ENCODE measurements at regions not wholly inside any gene's neighbourhood (a gene's known extent, or its start where the extent isn't known, plus 50 kb on each side); places are given as distances from the start of the nearest gene placed in this dataset.

GRCh38 chr7:109635374-109635773 lies 1065.7 kb downstream of the DNAJB9 start:
- TF ChIP-seq, protein P1, sequence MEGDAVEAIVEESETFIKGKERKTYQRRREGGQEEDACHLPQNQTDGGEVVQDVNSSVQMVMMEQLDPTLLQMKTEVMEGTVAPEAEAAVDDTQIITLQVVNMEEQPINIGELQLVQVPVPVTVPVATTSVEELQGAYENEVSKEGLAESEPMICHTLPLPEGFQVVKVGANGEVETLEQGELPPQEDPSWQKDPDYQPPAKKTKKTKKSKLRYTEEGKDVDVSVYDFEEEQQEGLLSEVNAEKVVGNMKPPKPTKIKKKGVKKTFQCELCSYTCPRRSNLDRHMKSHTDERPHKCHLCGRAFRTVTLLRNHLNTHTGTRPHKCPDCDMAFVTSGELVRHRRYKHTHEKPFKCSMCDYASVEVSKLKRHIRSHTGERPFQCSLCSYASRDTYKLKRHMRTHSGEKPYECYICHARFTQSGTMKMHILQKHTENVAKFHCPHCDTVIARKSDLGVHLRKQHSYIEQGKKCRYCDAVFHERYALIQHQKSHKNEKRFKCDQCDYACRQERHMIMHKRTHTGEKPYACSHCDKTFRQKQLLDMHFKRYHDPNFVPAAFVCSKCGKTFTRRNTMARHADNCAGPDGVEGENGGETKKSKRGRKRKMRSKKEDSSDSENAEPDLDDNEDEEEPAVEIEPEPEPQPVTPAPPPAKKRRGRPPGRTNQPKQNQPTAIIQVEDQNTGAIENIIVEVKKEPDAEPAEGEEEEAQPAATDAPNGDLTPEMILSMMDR (IDR thresholded peaks at IDR 0.05), result no peak

DNA sequence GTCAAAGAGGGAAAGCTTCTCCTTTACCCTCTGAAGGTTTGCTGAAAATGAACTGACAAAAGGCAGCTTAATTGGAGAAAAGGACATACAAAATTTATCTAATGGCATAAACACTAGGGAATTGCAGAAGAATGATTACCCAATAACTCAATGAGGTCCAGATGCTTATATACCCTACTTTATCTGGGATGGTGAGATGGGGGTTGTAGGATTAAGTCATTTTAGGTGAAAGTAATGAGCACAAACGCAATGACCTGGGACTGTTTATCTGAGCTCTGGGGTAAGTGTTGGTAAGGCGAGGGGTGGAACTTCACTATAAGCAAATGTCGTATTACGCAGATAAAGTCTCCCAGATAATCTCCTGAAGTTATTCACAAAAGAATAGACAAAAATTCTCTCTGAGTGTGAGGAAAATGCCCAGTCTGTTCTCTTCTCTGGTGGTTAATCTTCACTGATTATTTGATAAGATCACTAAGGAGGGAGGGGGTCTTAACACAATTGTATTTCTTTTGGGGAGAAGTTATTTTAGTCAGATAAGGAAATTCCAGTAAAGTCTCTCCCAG lies 1067.8 kb downstream of the DNAJB9 start:
- TF ChIP-seq, protein P1 (IDR thresholded peaks at IDR 0.05), result no peak

GRCh38 chr7:109638321-109638720 lies 1068.6 kb downstream of the DNAJB9 start:
- TF ChIP-seq, protein P1 (IDR thresholded peaks at IDR 0.05), result no peak

DNA sequence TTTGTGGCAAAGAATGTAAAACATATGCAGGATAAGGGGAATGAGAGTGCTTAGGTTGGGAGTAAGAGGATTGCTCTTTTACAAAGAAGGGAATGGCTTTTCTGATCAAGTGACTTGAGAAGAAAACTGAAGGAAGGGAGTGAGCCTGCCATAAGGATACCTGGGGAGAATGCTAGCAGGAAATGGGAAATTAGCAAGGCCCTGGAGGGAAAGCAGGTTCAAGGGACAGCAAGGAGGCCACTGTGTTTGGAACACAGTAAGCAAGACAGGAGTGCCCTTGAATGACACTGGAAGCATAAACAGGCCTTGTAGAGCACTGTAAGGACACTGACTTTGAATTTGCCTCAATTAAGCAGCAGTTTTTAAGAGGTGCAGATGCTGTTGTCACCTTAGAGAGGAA lies 1069.9 kb downstream of the DNAJB9 start:
- TF ChIP-seq, protein P1 (IDR thresholded peaks at IDR 0.05), result no peak

DNA sequence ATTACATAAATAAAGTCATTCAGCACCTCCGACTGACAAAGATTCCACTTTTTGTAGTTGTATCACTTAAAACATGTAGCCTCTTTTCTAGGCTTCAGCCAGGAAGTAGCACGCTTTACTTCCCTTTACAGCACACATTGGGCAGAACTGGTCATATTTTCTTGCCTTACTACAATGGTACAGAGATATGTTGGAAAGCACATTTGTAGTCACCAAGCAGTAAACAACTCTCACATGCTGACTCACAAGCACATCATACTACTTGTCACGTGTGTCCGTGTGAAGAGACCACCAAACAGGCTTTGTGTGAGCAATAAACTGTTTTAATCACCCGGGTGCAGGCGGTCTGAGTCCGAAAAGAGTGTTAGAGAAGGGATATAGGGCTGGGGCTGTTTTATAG lies 1071.8 kb downstream of the DNAJB9 start:
- TF ChIP-seq, protein P1 (IDR thresholded peaks at IDR 0.05), result no peak

- TF ChIP-seq, protein P1 (IDR thresholded peaks at IDR 0.05), result no peak
Observed at GRCh38 chr7:109646124-109646523, 1076.5 kb downstream of the DNAJB9 start.

DNA sequence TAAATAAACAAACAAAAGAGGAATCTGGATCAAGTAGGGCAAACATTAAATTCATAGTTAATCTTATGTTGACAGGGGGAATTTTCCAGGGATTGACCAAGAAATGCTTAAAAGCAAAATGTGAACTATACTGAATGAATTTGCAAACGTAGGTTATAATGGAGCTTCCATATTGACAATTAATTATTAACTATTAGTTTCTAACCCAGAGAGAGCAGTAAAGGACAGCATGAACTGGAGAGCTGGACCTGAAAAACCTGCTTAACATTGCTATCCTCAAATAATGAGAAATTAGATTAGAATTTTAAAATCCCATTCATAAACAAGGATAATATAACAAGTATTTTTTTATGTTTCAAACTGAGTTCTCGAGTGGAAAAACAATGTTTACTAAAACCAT lies 1089.6 kb downstream of the DNAJB9 start:
- TF ChIP-seq, protein P1 (IDR thresholded peaks at IDR 0.05), result no peak

DNA sequence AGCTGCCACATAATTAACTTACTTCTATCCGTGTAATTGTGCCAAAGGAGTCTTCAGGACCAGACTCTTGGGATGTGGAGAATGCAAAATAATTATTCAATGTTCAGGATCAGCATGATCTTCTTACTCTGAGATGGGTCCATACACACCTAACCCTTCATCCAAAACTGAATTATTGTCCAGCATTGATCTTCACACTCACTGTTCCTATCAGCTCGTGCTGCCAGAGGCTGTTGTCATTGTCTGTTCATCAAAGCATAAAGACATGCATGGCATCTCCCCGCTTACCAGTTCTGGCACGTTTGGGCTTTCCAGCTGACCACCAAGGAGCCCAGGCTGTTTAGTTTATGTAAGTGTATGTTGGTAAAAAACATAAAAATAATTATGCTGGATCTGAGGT lies 1090.7 kb downstream of the DNAJB9 start:
- TF ChIP-seq, protein P1 (IDR thresholded peaks at IDR 0.05), result no peak

Measured in LNCAP (cell line).